ENCODE measurements at regions not wholly inside any gene's neighbourhood (a gene's known extent, or its start where the extent isn't known, plus 50 kb on each side); places are given as distances from the start of the nearest gene placed in this dataset.
A peak's percentile ranks its signal among the peaks of the same experiment; 100 is the strongest.

DNA sequence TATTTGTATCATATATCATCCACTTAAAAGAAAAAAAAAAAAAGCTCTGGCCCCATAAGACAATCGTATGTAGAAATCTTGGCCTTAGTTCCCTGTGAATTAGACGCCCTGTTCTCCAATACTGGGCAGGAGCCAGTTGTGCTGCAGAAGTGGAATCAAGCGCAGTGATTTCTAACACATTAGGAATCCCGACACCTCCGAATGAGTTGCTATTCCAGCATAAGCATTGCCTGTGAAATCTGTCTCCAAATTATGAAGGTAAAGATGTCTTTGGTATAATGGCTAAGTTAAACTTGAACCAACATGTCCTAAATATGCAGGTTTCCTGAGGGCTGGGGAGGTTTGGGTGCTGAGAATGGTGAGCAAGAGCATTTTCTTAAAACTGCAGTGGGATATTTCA lies 199.4 kb upstream of the ARRDC4 start:
- WGBS, 2 donors = 59 to 72% methylated on average over 5 of the region's 5 CpGs
- H3K9me3 ChIP-seq (ENCODE audit: control insufficient read depth in 4 of 4, insufficient read depth in 3 of 4, low read length in 3 of 4) = peaks cover 0 to 2% (median 0%) of the 10 kb centered on the region in 4 donors
- H3K9ac ChIP-seq (ENCODE audit: insufficient read depth in 1 of 2, low read length in 2 of 2) = no peak overlapping the region
- TF ChIP-seq, protein P1, sequence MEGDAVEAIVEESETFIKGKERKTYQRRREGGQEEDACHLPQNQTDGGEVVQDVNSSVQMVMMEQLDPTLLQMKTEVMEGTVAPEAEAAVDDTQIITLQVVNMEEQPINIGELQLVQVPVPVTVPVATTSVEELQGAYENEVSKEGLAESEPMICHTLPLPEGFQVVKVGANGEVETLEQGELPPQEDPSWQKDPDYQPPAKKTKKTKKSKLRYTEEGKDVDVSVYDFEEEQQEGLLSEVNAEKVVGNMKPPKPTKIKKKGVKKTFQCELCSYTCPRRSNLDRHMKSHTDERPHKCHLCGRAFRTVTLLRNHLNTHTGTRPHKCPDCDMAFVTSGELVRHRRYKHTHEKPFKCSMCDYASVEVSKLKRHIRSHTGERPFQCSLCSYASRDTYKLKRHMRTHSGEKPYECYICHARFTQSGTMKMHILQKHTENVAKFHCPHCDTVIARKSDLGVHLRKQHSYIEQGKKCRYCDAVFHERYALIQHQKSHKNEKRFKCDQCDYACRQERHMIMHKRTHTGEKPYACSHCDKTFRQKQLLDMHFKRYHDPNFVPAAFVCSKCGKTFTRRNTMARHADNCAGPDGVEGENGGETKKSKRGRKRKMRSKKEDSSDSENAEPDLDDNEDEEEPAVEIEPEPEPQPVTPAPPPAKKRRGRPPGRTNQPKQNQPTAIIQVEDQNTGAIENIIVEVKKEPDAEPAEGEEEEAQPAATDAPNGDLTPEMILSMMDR (IDR thresholded peaks at IDR 0.05; ENCODE audit: control extremely low read depth, extremely low read depth) = no peak
- H3K4me3 ChIP-seq = no peak overlapping the region
- no peaks in the 10 kb centered on the region for H3K36me3 ChIP-seq (ENCODE audit: control insufficient read depth in 4 of 4, insufficient read depth in 4 of 4, low read length in 4 of 4)
- H3K27ac ChIP-seq (ENCODE audit: low read depth in 1 of 2, low read length in 1 of 2) = no peak overlapping the region
- H3K4me1 ChIP-seq (ENCODE audit: control insufficient read depth in 5 of 5, insufficient read depth in 5 of 5, low read length in 5 of 5) = peaks cover 0 to 7% (median 0%) of the 10 kb centered on the region in 5 donors
- no peaks in the 10 kb centered on the region for H3K27me3 ChIP-seq (ENCODE audit: control insufficient read depth in 3 of 3, insufficient read depth in 3 of 3, low read length in 2 of 3)
- DNase-seq (peak in 2 of 3 donors; percentile 29 to 49), ATAC-seq (ENCODE audit: insufficient read depth, low FRiP score) (no peak)

DNA sequence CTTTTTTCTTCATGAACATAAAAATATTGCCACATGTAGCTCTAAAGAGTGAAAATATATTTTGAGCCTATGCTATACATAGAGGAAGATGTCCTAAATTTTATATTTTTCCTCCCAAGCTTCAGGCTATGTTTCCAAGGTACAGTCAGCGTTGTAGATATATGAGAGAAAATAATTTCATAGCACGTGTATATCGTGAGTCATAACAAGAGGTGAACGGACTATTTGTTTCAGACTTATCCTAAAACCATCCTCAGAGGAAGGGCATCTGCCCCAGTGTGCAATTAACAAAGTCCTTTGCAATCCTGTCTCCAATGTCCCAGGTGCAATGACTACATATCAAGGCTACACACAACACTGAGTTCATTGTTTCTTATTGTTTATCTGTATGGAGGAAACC lies 177.3 kb upstream of the ARRDC4 start:
- Histone ChIP-seq H3K9me3 (ENCODE audit: control insufficient read depth in 4 of 4, insufficient read depth in 3 of 4, low read length in 3 of 4) (no peaks in the 10 kb centered on the region), H3K27ac (ENCODE audit: low read depth in 1 of 2, low read length in 1 of 2) (no peak overlapping the region), H3K27me3 (ENCODE audit: control insufficient read depth in 3 of 3, insufficient read depth in 3 of 3, low read length in 2 of 3) (no peaks in the 10 kb centered on the region), H3K4me1 (ENCODE audit: control insufficient read depth in 5 of 5, insufficient read depth in 5 of 5, low read length in 5 of 5) (peaks cover 0 to 8% (median 0%) of the 10 kb centered on the region in 5 donors), H3K36me3 (ENCODE audit: control insufficient read depth in 4 of 4, insufficient read depth in 4 of 4, low read length in 4 of 4) (no peaks in the 10 kb centered on the region), H3K4me3 (no peak overlapping the region), H3K9ac (ENCODE audit: insufficient read depth in 1 of 2, low read length in 2 of 2) (no peak overlapping the region)
- TF ChIP-seq, protein P1 (IDR thresholded peaks at IDR 0.05; ENCODE audit: control extremely low read depth, extremely low read depth) = no peak
- DNase-seq (no peak), ATAC-seq (ENCODE audit: insufficient read depth, low FRiP score) (no peak)
- 65 to 74% methylated on average over 4 of the region's 4 CpGs for WGBS, 2 donors

DNA sequence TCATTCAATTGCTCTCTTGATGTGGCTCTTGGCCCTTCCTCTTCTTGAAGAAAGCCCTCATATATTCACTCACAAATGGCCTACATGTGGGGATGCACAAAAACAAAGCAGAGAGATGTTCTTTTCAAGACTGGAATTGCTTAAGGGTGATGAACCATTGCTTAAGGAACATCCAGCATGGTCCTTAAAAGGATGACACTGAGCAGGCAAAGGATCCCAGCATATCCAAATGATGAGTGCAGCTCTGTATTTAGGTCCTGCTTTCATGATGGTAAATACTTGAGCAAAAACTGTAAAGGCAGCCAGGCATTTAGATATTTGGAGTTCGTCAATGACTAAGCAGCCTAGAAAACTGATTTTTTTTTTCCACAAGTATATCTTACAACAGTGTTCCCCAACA lies 173.8 kb upstream of the ARRDC4 start:
- Histone ChIP-seq H3K4me3 (no peak overlapping the region), H3K4me1 (ENCODE audit: control insufficient read depth in 5 of 5, insufficient read depth in 5 of 5, low read length in 5 of 5) (peaks cover 0 to 9% (median under 1%) of the 10 kb centered on the region in 5 donors), H3K27me3 (ENCODE audit: control insufficient read depth in 3 of 3, insufficient read depth in 3 of 3, low read length in 2 of 3) (no peaks in the 10 kb centered on the region), H3K36me3 (ENCODE audit: control insufficient read depth in 4 of 4, insufficient read depth in 4 of 4, low read length in 4 of 4) (no peaks in the 10 kb centered on the region), H3K27ac (ENCODE audit: low read depth in 1 of 2, low read length in 1 of 2) (no peak overlapping the region), H3K9ac (ENCODE audit: insufficient read depth in 1 of 2, low read length in 2 of 2) (no peak overlapping the region), H3K9me3 (ENCODE audit: control insufficient read depth in 4 of 4, insufficient read depth in 3 of 4, low read length in 3 of 4) (peaks cover 0 to 5% (median 0%) of the 10 kb centered on the region in 4 donors)
- no peak for ATAC-seq (ENCODE audit: insufficient read depth, low FRiP score)
- 82 to 97% methylated on average over 1 of the region's 1 CpG for WGBS, 2 donors
- no peak for DNase-seq
- TF ChIP-seq, protein P1 (IDR thresholded peaks at IDR 0.05; ENCODE audit: control extremely low read depth, extremely low read depth) = no peak

DNA sequence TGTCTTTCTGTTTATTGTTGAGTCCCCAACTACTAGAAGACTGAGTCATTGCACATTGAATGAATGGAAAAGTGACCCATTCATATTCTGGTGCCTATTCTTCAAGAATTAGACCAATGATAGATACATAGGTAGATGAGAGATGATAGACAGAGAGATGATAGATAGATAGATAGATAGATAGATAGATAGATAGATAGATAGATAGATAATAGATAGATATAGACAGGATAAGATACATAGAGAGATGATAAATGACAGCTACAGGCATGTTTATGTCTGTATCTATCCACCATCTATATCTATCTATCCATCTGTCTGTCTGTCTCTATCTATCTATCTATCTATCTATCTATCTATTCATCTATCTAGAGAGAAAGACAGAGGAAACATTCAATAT lies 170.3 kb upstream of the ARRDC4 start:
- Histone ChIP-seq H3K4me3 (no peak overlapping the region), H3K36me3 (ENCODE audit: control insufficient read depth in 4 of 4, insufficient read depth in 4 of 4, low read length in 4 of 4) (no peaks in the 10 kb centered on the region), H3K9me3 (ENCODE audit: control insufficient read depth in 4 of 4, insufficient read depth in 3 of 4, low read length in 3 of 4) (peaks cover 0 to 5% (median 0%) of the 10 kb centered on the region in 4 donors), H3K27ac (ENCODE audit: low read depth in 1 of 2, low read length in 1 of 2) (no peak overlapping the region), H3K27me3 (ENCODE audit: control insufficient read depth in 3 of 3, insufficient read depth in 3 of 3, low read length in 2 of 3) (no peaks in the 10 kb centered on the region), H3K4me1 (ENCODE audit: control insufficient read depth in 5 of 5, insufficient read depth in 5 of 5, low read length in 5 of 5) (peaks cover 0 to 12% (median 0%) of the 10 kb centered on the region in 5 donors), H3K9ac (ENCODE audit: insufficient read depth in 1 of 2, low read length in 2 of 2) (no peak overlapping the region)
- TF ChIP-seq, protein P1 (IDR thresholded peaks at IDR 0.05; ENCODE audit: control extremely low read depth, extremely low read depth) = no peak
- ATAC-seq (ENCODE audit: insufficient read depth, low FRiP score) (no peak), DNase-seq (no peak)

Data from lung (tissue), 11 donors.